ENCODE measurements at regions not wholly inside any gene's neighbourhood (a gene's known extent, or its start where the extent isn't known, plus 50 kb on each side); places are given as distances from the start of the nearest gene placed in this dataset.
"Not testable (repeated sequence)": the region's sequence is repeated elsewhere in the genome, so short reads cannot be mapped to it uniquely, and the experiment has no call there.

- no peaks in the 10 kb centered on the region for H3K27me3 Mint-ChIP-seq
- no peak for DNase-seq
- H3K9me3 Mint-ChIP-seq = no peaks in the 10 kb centered on the region
- H3K27ac Mint-ChIP-seq = no peak overlapping the region
- H3K4me1 Mint-ChIP-seq (ENCODE audit: low read depth) = peaks cover 5% of the 10 kb centered on the region
- no peaks in the 10 kb centered on the region for H3K36me3 Mint-ChIP-seq (ENCODE audit: low read depth)
- no peak overlapping the region for H3K4me3 Mint-ChIP-seq
These were observed 268.3 kb downstream of the VRK1 start for GRCh38 chr14:97065305-97066067.

- H3K4me3 Mint-ChIP-seq = no peak overlapping the region
- H3K9me3 Mint-ChIP-seq = no peaks in the 10 kb centered on the region
- peaks cover 5% of the 10 kb centered on the region for H3K4me1 Mint-ChIP-seq (ENCODE audit: low read depth)
- no peaks in the 10 kb centered on the region for H3K36me3 Mint-ChIP-seq (ENCODE audit: low read depth)
- no peak overlapping the region for H3K27ac Mint-ChIP-seq
- H3K27me3 Mint-ChIP-seq = no peaks in the 10 kb centered on the region
- DNase-seq = no peak
These were observed 269.1 kb downstream of the VRK1 start for GRCh38 chr14:97066068-97066899.

- not testable (repeated sequence) for H3K4me1 Mint-ChIP-seq (ENCODE audit: low read depth); DNase-seq; H3K27me3 Mint-ChIP-seq; H3K4me3 Mint-ChIP-seq; H3K36me3 Mint-ChIP-seq (ENCODE audit: low read depth); H3K27ac Mint-ChIP-seq; H3K9me3 Mint-ChIP-seq
These were observed 271.1 kb downstream of the VRK1 start for GRCh38 chr14:97068293-97068692.

- H3K27me3 Mint-ChIP-seq = no peaks in the 10 kb centered on the region
- no peaks in the 10 kb centered on the region for H3K9me3 Mint-ChIP-seq
- no peak overlapping the region for H3K4me3 Mint-ChIP-seq
- H3K36me3 Mint-ChIP-seq (ENCODE audit: low read depth) = no peaks in the 10 kb centered on the region
- DNase-seq = no peak
- H3K4me1 Mint-ChIP-seq (ENCODE audit: low read depth) = peaks cover 9% of the 10 kb centered on the region
- H3K27ac Mint-ChIP-seq = no peak overlapping the region
These were observed 273.1 kb downstream of the VRK1 start for GRCh38 chr14:97070259-97070658.

- H3K27me3 Mint-ChIP-seq = no peaks in the 10 kb centered on the region
- H3K36me3 Mint-ChIP-seq (ENCODE audit: low read depth) = no peaks in the 10 kb centered on the region
- no peaks in the 10 kb centered on the region for H3K9me3 Mint-ChIP-seq
- DNase-seq = no peak
- H3K27ac Mint-ChIP-seq = no peak overlapping the region
- H3K4me1 Mint-ChIP-seq (ENCODE audit: low read depth) = peaks cover 8% of the 10 kb centered on the region
- no peak overlapping the region for H3K4me3 Mint-ChIP-seq
These were observed 274.0 kb downstream of the VRK1 start for GRCh38 chr14:97071177-97071576.

- Mint-ChIP-seq H3K4me3 (no peak overlapping the region), H3K4me1 (ENCODE audit: low read depth) (peaks cover 20% of the 10 kb centered on the region), H3K27ac (no peak overlapping the region), H3K27me3 (peaks cover 13% of the 10 kb centered on the region), H3K36me3 (ENCODE audit: low read depth) (no peaks in the 10 kb centered on the region), H3K9me3 (no peaks in the 10 kb centered on the region)
- no peak for DNase-seq
These were observed 276.4 kb downstream of the VRK1 start for GRCh38 chr14:97073622-97074021.

- Mint-ChIP-seq H3K27ac (no peak overlapping the region), H3K9me3 (no peaks in the 10 kb centered on the region), H3K27me3 (peaks cover 13% of the 10 kb centered on the region), H3K4me3 (no peak overlapping the region), H3K36me3 (ENCODE audit: low read depth) (no peaks in the 10 kb centered on the region), H3K4me1 (ENCODE audit: low read depth) (peaks cover 20% of the 10 kb centered on the region)
- DNase-seq = no peak
These were observed 277.3 kb downstream of the VRK1 start for GRCh38 chr14:97074456-97074855.

GRCh38 chr14:97074856-97075255 lies 277.7 kb downstream of the VRK1 start:
- H3K4me1 Mint-ChIP-seq (ENCODE audit: low read depth) = peaks cover 20% of the 10 kb centered on the region
- H3K36me3 Mint-ChIP-seq (ENCODE audit: low read depth) = no peaks in the 10 kb centered on the region
- H3K4me3 Mint-ChIP-seq = no peak overlapping the region
- DNase-seq = no peak
- H3K27ac Mint-ChIP-seq = no peak overlapping the region
- no peaks in the 10 kb centered on the region for H3K9me3 Mint-ChIP-seq
- peaks cover 13% of the 10 kb centered on the region for H3K27me3 Mint-ChIP-seq

GRCh38 chr14:97077253-97077653 lies 280.1 kb downstream of the VRK1 start:
- peaks cover 20% of the 10 kb centered on the region for H3K4me1 Mint-ChIP-seq (ENCODE audit: low read depth)
- no peak overlapping the region for H3K4me3 Mint-ChIP-seq
- peaks cover 13% of the 10 kb centered on the region for H3K27me3 Mint-ChIP-seq
- H3K9me3 Mint-ChIP-seq = no peaks in the 10 kb centered on the region
- no peak for DNase-seq
- no peak overlapping the region for H3K27ac Mint-ChIP-seq
- no peaks in the 10 kb centered on the region for H3K36me3 Mint-ChIP-seq (ENCODE audit: low read depth)

GRCh38 chr14:97077687-97078086 lies 280.5 kb downstream of the VRK1 start:
- DNase-seq = no peak
- peaks cover 13% of the 10 kb centered on the region for H3K27me3 Mint-ChIP-seq
- H3K4me3 Mint-ChIP-seq = no peak overlapping the region
- H3K36me3 Mint-ChIP-seq (ENCODE audit: low read depth) = no peaks in the 10 kb centered on the region
- peaks cover 20% of the 10 kb centered on the region for H3K4me1 Mint-ChIP-seq (ENCODE audit: low read depth)
- no peaks in the 10 kb centered on the region for H3K9me3 Mint-ChIP-seq
- no peak overlapping the region for H3K27ac Mint-ChIP-seq

GRCh38 chr14:97080991-97081390 lies 283.8 kb downstream of the VRK1 start:
- DNase-seq = no peak
- Mint-ChIP-seq H3K36me3 (ENCODE audit: low read depth) (no peaks in the 10 kb centered on the region), H3K9me3 (no peaks in the 10 kb centered on the region), H3K27me3 (peaks cover 13% of the 10 kb centered on the region), H3K4me3 (no peak overlapping the region), H3K27ac (no peak overlapping the region), H3K4me1 (ENCODE audit: low read depth) (peaks cover 11% of the 10 kb centered on the region)

- Mint-ChIP-seq H3K27ac (no peak overlapping the region), H3K4me3 (no peak overlapping the region), H3K27me3 (peaks cover 2% of the 10 kb centered on the region), H3K36me3 (ENCODE audit: low read depth) (no peaks in the 10 kb centered on the region), H3K9me3 (no peaks in the 10 kb centered on the region), H3K4me1 (ENCODE audit: low read depth) (no peaks in the 10 kb centered on the region)
- no peak for DNase-seq
These were observed 298.1 kb downstream of the VRK1 start for GRCh38 chr14:97095269-97095668.

- Mint-ChIP-seq H3K4me1 (ENCODE audit: low read depth) (no peaks in the 10 kb centered on the region), H3K9me3 (no peaks in the 10 kb centered on the region), H3K27me3 (peaks cover 2% of the 10 kb centered on the region), H3K27ac (no peak overlapping the region), H3K36me3 (ENCODE audit: low read depth) (no peaks in the 10 kb centered on the region), H3K4me3 (no peak overlapping the region)
- DNase-seq = no peak
These were observed 300.1 kb downstream of the VRK1 start for GRCh38 chr14:97097296-97097695.

- DNase-seq = no peak
- no peak overlapping the region for H3K27ac Mint-ChIP-seq
- H3K36me3 Mint-ChIP-seq (ENCODE audit: low read depth) = no peaks in the 10 kb centered on the region
- no peaks in the 10 kb centered on the region for H3K4me1 Mint-ChIP-seq (ENCODE audit: low read depth)
- H3K9me3 Mint-ChIP-seq = no peaks in the 10 kb centered on the region
- H3K4me3 Mint-ChIP-seq = no peak overlapping the region
- H3K27me3 Mint-ChIP-seq = peaks cover 2% of the 10 kb centered on the region
These were observed 303.1 kb downstream of the VRK1 start for GRCh38 chr14:97100306-97100705.

- H3K4me3 Mint-ChIP-seq = no peak overlapping the region
- H3K9me3 Mint-ChIP-seq = no peaks in the 10 kb centered on the region
- DNase-seq = no peak
- no peak overlapping the region for H3K27ac Mint-ChIP-seq
- no peaks in the 10 kb centered on the region for H3K4me1 Mint-ChIP-seq (ENCODE audit: low read depth)
- no peaks in the 10 kb centered on the region for H3K36me3 Mint-ChIP-seq (ENCODE audit: low read depth)
- peaks cover 2% of the 10 kb centered on the region for H3K27me3 Mint-ChIP-seq
These were observed 304.4 kb downstream of the VRK1 start for GRCh38 chr14:97101561-97101960.
